Peyer's patch (tissue), 4 donors: ENCODE measurements at regions not wholly inside any gene's neighbourhood (a gene's known extent, or its start where the extent isn't known, plus 50 kb on each side); places are given as distances from the start of the nearest gene placed in this dataset.

ENCODE experiments used
- DNase-seq, 3 donors: peaks; one replicate each; pipeline ENCODE4 v3.0.0-alpha.2; 2017 to 2019
- H3K27ac ChIP-seq, 4 donors: fragments of 200-600 bp; sonication (generic); one replicate each; pipeline ENCODE4 v1.5.1; 2016 to 2019
- H3K27me3 ChIP-seq, 2 donors: fragments of 200-600 bp; sonication (generic); one replicate each; pipeline ENCODE4 v1.5.1; 2019
- H3K36me3 ChIP-seq, 3 donors: fragments of 200-600 bp; sonication (generic); one replicate each; pipeline ENCODE4 v1.5.1; 2016 to 2019
- H3K4me1 ChIP-seq, 4 donors: fragments of 200-600 bp; sonication (generic); one replicate each; pipeline ENCODE4 v1.5.1; 2016 to 2019
- H3K4me3 ChIP-seq, 4 donors: fragments of 200-600 bp; sonication (generic); 1 replicate in 3 of 4; 2 replicates in 1 of 4; pipeline ENCODE4 v1.5.1; 2016 to 2019; ENCODE audit warnings: mild to moderate bottlenecking in 1 of 4
- H3K9me3 ChIP-seq, 4 donors: fragments of 200-600 bp; sonication (generic); one replicate each; pipeline ENCODE4 v1.5.1; 2016 to 2019; ENCODE audit warnings: mild to moderate bottlenecking in 1 of 4
- CTCF ChIP-seq, 6 experiments: fragments of 450-650 bp in 4 of 6; fragments of 200-600 bp in 2 of 6; sonication (generic) in 1 of 6; IDR thresholded peaks; one replicate each; pipeline ENCODE4 v1.5.1; 2017 to 2019; ENCODE audit warnings: antibody characterized with exemption in 6 of 6, mild to moderate bottlenecking in 3 of 6, moderate library complexity in 1 of 6
- POLR2A ChIP-seq, 2 donors: fragments of 450-650 bp; IDR thresholded peaks; one replicate each; pipeline ENCODE4 v1.5.1; 2017; ENCODE audit warnings: antibody characterized with exemption in 2 of 2, mild to moderate bottlenecking in 2 of 2, moderate library complexity in 2 of 2

DNA sequence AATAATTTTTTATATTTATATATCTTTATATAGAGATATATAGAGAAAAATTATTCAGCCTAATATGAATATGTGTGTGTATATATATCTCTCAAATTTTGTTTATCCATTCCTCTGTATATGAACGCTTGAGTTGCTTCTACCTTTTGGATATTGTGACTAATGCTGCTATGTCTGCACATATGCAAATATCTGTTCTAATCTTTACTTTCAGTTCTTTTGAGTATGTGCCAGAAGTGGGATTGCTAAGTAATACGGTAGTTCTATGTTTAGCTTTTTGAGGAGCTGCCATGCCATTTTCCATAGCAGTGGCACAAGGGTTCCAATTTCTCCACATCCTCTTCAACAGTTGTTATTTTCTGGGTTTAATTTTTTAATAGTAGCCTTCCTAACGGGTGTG lies 72.8 kb upstream of the CEP85L start:
- no peaks in the 10 kb centered on the region for H3K9me3 ChIP-seq
- no peak for DNase-seq
- TF ChIP-seq CTCF (IDR thresholded peaks at IDR 0.05) (no peak), POLR2A (IDR thresholded peaks at IDR 0.05) (no peak)
- H3K27me3 ChIP-seq = no peaks in the 10 kb centered on the region
- H3K27ac ChIP-seq = peak overlapping the region in 1 of 4 donors; percentile 4
- no peak overlapping the region for H3K4me3 ChIP-seq
- no peaks in the 10 kb centered on the region for H3K36me3 ChIP-seq
- no peaks in the 10 kb centered on the region for H3K4me1 ChIP-seq

DNA sequence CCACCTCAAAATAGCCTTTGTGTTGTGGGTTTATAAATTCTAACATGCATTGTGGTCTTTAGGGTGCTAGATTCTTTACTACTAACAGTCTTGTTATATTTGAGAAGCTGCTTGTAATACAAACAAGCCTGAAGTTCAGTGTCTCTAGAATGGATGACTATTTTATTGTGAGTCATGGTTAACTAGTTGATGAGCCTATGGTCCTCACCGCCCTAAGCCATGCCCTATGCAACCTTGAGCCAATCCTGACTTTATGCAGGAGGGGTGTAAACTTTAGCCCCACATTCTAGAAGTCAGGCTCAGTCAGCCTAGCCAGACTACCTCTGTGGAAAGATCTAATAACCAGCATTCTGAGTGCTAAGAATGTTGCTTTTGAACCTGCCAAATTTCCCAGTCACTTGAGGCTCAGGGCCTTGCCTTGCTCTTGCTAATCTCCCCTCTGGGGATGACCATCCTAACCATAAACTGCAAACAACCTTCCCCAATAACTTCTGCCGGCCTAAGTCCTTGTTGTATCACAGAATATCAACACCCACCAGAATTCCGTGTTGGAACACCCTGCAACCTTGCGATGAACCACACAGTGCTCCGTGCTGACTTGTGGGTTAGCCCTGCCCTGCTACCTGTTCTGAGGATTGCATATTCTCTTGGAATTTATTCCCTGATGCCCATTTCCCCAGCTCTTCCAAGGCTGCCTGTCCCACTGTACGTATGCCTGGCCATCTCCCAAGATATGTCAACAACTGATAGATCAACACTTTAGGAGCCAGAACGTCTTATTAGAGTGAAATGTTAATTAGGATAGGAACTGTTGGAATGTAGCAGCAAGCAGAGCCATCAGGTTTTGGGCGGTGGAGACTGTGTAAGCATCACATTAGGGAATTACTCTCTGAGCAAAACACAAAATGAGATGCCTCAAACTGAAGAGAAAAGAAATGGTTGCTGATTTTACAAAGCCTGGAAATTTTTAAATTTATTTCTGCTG lies 71.7 kb upstream of the CEP85L start:
- TF ChIP-seq POLR2A (IDR thresholded peaks at IDR 0.05) (no peak), CTCF (IDR thresholded peaks at IDR 0.05) (no peak)
- Histone ChIP-seq H3K27ac (no peak overlapping the region), H3K27me3 (no peaks in the 10 kb centered on the region), H3K4me3 (no peak overlapping the region), H3K36me3 (no peaks in the 10 kb centered on the region), H3K4me1 (no peaks in the 10 kb centered on the region), H3K9me3 (no peaks in the 10 kb centered on the region)
- DNase-seq = no peak

GRCh38 chr6:118720125-118720473 lies 68.7 kb upstream of the CEP85L start:
- Histone ChIP-seq H3K27ac (peak overlapping the region in 1 of 4 donors; percentile 16), H3K4me1 (no peaks in the 10 kb centered on the region), H3K9me3 (no peaks in the 10 kb centered on the region), H3K36me3 (no peaks in the 10 kb centered on the region), H3K27me3 (no peaks in the 10 kb centered on the region), H3K4me3 (no peak overlapping the region)
- TF ChIP-seq POLR2A (IDR thresholded peaks at IDR 0.05) (no peak), CTCF (IDR thresholded peaks at IDR 0.05) (no peak)
- DNase-seq = no peak

DNA sequence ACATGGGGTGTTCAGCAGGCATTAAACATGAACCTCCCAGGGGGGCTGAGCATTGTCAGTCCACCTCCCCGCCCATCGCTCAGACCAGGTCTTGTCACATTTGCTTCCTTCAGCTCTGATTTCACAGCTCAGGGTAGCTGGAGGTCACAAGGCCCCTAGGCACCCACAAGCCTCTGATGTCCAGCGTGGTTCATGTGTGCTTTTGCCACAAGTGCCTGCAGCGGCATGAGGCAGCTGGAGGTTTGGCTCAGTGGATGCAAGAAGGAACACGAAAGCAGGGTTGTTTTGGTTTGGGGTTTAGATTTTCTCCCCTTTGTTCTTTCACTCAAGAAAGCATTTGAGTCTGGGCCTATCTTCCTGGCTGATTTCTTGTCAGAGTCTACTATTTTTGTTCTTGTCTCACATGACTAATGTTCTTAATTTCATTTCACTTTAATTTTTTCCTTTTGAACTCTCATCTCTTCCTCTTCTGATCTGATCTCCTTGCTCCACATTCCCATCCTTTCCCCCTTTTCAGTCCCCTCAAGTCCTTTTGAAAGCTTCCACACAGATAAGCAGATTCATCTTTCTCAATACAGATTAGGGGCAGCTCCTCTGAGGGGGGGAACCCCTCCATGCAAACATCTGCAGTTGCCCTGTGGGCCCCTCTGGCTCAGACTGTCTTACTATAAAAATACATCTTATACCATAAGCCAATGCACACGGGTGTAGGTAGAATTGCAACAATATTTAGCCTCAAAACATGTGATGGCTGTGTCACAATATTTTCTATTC lies 68.1 kb upstream of the CEP85L start:
- Histone ChIP-seq H3K27ac (peak overlapping the region in 2 of 4 donors; percentile 16 to 70), H3K36me3 (no peaks in the 10 kb centered on the region), H3K4me3 (no peak overlapping the region), H3K4me1 (no peaks in the 10 kb centered on the region), H3K27me3 (no peaks in the 10 kb centered on the region), H3K9me3 (no peaks in the 10 kb centered on the region)
- no peak for TF ChIP-seq CTCF (IDR thresholded peaks at IDR 0.05)
- TF ChIP-seq POLR2A (IDR thresholded peaks at IDR 0.05) = no peak
- peak in 2 of 3 donors; percentile 40 to 57 for DNase-seq

DNA sequence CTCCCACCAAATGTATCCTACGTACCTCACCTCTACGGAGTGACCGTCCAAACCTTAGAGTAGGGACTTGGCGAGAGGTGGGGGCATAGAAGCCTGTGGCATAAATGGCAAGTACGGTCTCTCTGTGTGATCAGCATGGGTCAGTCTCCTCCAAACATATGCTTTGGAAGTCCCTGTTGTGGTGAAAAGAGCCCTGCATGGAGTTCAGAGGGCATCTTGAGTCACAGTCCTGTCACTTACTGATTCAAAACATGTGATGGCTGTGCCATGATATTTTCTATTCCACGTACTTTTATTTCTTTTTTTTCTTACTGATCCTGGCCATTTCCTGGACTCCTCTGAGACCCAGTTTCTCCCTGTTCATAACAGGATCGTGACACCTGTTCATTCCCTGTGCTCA lies 67.5 kb upstream of the CEP85L start:
- Histone ChIP-seq H3K27ac (peak overlapping the region in 2 of 4 donors; percentile 16 to 70), H3K27me3 (no peaks in the 10 kb centered on the region), H3K9me3 (no peaks in the 10 kb centered on the region), H3K4me1 (no peaks in the 10 kb centered on the region), H3K4me3 (no peak overlapping the region), H3K36me3 (no peaks in the 10 kb centered on the region)
- TF ChIP-seq CTCF (IDR thresholded peaks at IDR 0.05) (no peak), POLR2A (IDR thresholded peaks at IDR 0.05) (no peak)
- no peak for DNase-seq
